ENCODE measurements at regions not wholly inside any gene's neighbourhood (a gene's known extent, or its start where the extent isn't known, plus 50 kb on each side); places are given as distances from the start of the nearest gene placed in this dataset.
"Not testable (repeated sequence)": the region's sequence is repeated elsewhere in the genome, so short reads cannot be mapped to it uniquely, and the experiment has no call there.

DNA sequence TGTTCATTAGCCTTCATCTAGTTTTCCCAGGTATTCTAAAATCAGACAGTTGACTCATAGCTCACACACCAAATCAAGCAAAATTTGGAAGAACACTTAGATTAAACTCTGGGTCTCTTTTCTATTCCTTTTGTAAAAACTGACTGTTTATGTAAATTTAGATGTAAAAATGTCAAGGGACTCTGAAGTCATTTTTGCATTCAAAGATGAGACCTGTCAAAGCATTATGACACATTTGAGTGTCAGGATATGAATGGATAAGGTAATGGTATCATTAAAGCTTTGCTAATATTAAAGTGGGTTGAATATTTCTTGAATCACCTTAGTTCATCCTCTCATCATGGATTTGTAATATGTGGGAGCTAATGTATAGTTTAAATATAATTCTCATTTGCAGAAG lies 348.1 kb upstream of the NRXN1 start:
- DNase-seq (ENCODE audit: low read depth, low spot score): no peak

DNA sequence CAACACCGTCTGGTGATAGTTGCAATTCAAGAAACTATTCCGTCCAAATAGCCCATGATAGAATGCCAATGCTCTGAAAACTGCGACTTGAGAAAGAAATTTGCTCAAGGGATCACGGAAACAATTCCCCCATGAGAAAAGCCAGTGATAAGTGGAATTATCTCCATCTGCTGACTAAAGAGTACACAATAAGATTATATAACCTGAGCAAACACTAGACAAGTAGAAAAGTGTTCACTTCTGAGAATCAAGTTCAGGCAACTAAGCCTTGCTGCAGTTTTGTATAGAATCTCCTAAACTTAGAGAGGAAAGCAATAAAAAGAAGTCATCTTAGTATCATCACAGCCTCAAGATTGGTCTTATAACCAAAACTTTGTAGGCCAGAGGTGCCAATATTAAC lies 336.3 kb upstream of the NRXN1 start:
- DNase-seq (ENCODE audit: low read depth, low spot score): no peak

DNA sequence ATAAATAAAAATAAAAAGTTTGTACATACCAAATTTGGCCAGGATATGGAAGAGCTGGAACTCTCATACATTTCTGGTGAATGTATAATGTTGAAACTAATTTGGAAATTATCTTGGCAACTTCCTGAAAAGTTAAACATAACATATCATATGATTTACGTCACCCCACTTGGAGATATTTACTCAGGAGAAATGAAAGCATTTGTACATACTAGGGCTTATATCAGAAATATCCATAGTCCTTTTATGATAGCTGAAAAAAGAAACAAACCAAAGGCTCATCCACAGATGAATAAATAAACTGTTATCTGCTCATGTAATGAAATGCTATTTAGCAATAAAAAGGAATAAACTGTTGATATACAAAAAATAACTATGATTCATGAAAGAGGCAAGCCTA lies 318.2 kb upstream of the NRXN1 start:
- no peak for DNase-seq (ENCODE audit: low read depth, low spot score)

DNA sequence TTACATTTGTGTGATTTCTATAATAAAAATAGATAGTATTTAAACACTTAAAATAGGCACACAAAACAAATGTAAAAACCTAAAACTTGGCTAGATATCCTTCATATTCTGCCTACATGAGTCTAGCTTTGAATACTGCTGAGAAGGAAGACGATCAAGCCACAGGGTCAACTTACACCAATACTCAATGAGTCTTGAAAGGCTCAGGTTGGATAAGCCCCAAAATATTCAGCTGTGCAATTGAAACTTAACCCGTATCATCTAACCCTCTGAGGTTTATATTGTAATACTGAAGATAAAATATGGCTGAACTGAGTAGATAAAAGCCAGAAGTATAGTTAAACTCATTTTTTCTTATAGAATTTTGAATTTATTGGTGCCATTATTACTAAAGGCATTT lies 313.0 kb upstream of the NRXN1 start:
- DNase-seq (ENCODE audit: low read depth, low spot score): no peak

- DNase-seq (ENCODE audit: low read depth, low spot score): no peak
Measured at GRCh38 chr2:51335087-51336058, 303.4 kb upstream of the NRXN1 start.

GRCh38 chr2:51329512-51329911 lies 297.6 kb upstream of the NRXN1 start:
- no peak for DNase-seq (ENCODE audit: low read depth, low spot score)

DNA sequence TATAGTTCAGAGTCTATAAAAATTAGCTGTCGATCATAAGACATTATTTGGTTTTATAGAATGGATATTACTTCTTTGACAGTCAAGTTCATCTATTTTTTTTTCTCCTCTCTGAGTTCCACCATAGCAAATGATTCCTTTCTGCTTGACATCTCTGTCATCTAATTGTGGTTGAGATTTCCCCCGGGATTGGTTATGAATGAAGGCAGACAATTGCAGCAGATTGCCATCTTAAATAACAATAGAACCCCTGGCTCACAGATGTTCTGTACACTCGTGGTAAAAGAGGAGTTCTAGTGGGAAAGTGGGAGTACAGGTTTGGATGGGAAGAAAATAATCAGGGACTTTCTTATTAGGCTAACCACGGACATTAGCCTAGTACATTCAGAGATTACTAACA lies 292.1 kb upstream of the NRXN1 start:
- no peak for DNase-seq (ENCODE audit: low read depth, low spot score)

GRCh38 chr2:51322613-51323012 lies 290.7 kb upstream of the NRXN1 start:
- DNase-seq (ENCODE audit: low read depth, low spot score): no peak

DNA sequence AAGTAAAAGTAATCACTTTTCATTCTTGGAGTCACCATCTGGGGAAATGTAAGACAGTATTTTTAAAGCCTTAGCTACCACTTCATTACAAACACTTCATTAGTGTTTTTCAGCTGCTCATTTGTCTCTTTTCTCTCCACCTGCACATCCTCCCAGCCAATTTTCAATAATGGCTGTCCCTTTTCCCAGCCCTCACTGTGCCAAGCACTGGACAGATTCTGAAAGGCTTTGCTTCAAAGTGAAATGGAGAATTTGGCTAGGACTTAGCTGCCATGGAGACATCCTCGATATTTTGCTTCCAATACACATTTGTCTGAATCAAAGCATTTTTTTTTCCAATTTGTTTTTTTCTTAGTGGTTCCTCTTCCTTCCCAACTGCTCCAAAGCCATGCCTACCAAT lies 272.4 kb upstream of the NRXN1 start:
- DNase-seq (ENCODE audit: low read depth, low spot score): no peak

GRCh38 chr2:51301381-51301780 lies 269.4 kb upstream of the NRXN1 start:
- no peak for DNase-seq (ENCODE audit: low read depth, low spot score)

DNA sequence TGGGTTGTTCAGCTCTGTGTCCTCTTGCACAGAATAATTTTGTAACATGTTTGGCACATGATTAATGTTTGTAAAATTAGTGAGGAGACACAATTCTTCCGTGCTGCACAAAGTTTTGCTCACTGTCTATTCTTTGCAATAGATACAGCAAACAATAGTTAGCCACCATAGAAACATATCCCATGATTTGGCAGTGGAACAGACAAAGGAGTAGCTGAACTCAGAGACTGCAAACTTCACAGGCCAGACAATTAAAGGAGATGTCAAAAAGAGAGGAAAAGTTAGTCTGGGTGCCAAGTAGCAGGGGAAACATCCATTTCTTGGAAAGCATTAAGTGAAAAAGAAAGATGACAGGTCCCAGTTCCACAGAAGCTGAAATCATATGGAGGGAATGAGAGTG lies 267.4 kb upstream of the NRXN1 start:
- no peak for DNase-seq (ENCODE audit: low read depth, low spot score)

- no peak for DNase-seq (ENCODE audit: low read depth, low spot score)
Measured at GRCh38 chr2:51297488-51297887, 265.6 kb upstream of the NRXN1 start.

GRCh38 chr2:51293566-51294200 lies 261.8 kb upstream of the NRXN1 start:
- DNase-seq (ENCODE audit: low read depth, low spot score): no peak

DNA sequence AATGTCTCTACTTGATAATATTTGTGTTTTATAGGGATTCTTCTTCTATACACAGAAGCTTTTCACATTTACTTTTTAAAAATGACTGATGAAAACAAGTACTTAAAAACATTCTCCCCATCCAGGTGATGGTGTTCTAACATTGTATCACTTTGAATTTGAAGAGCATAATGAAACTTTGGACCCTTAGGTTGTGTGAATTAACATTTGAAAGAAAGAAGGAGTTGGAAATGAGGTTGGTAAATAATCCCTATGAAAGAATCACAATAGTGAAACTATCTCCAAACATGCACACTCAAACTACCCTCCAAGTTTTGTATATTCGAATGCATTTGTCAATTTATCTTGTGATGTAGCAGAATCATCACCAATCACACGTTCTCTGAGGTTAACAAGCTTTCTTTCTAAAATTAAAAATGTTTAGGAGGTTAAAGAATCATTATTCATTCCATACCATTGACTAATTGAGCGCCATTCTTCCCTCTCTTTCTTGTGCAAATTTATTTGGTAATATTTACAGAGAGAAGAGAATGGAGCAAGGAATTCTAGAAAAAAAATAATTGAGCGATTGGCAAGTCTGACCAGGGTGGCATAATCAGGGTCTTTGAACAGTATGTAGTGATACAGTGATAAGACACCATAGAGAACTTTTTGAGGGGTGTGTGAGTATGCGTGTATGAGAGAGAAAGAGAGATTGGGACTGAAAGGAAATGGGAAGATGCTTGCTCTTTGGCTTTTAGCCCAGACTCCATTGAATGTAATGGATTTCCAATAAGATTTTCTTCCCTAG lies 260.0 kb upstream of the NRXN1 start:
- DNase-seq (ENCODE audit: low read depth, low spot score): no peak

GRCh38 chr2:51290725-51291124 lies 258.8 kb upstream of the NRXN1 start:
- DNase-seq (ENCODE audit: low read depth, low spot score): no peak

- no peak for DNase-seq (ENCODE audit: low read depth, low spot score)
Measured at GRCh38 chr2:51289045-51289444, 257.1 kb upstream of the NRXN1 start.

DNA sequence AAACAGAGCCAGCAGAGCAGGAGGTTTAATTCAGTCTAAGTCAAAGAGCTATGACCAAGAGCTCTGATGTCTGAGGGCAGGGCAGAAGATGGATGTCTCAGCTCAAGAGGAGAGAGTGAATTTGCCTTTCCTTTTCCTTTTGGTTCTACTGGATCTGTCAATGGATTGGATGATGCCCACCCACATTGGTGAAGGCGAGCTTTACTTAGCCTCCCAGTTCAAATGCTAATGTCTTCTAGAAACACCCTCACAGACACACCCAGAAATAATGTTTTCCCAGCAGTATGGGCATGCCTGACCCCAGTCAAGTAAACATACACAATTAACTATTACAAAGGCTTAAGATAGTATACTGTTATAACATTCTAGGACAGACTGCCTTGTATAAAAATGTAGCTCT lies 236.3 kb upstream of the NRXN1 start:
- no peak for DNase-seq (ENCODE audit: low read depth, low spot score)

GRCh38 chr2:51265539-51265938 lies 233.6 kb upstream of the NRXN1 start:
- no peak for DNase-seq (ENCODE audit: low read depth, low spot score)

- DNase-seq (ENCODE audit: low read depth, low spot score): no peak
Measured at GRCh38 chr2:51263951-51264350, 232.0 kb upstream of the NRXN1 start.

- DNase-seq (ENCODE audit: low read depth, low spot score): not testable (repeated sequence)
Measured at GRCh38 chr2:51263101-51263500, 231.2 kb upstream of the NRXN1 start.

DNA sequence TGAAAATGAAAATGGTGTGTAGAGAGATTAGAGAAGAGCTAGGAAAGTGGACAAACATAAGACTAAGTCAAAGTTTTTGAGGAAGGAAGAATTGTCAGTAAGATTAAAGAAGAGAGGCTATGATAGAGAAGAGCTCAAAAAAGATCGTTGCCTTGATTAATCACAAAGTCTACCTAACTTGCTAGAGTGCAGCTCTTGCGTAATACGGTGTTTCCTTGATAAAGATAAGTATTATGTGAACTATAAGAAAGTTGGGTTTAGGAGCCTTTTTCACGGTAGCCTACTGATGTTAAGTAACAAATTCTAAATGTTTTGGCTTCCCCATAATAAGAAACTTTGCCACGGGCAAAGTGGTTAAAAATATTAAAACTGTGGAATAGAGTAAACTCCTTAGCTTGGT lies 226.4 kb upstream of the NRXN1 start:
- DNase-seq (ENCODE audit: low read depth, low spot score): no peak

- DNase-seq (ENCODE audit: low read depth, low spot score): no peak
Measured at GRCh38 chr2:51256736-51257135, 224.8 kb upstream of the NRXN1 start.
